GM23338 (cell line): ENCODE measurements at regions not wholly inside any gene's neighbourhood (a gene's known extent, or its start where the extent isn't known, plus 50 kb on each side); places are given as distances from the start of the nearest gene placed in this dataset.

Experiments used
- ATAC-seq: fragments of 200-7000 bp; cut with Tn5 transposase; 3 replicates; pipeline ENCODE4 v1.9.1; 2020
- DNase-seq: peaks from one replicate; pipeline ENCODE4 v3.0.0-alpha.2; 2015; ENCODE audit warnings: low spot score
- H2AFZ ChIP-seq: fragments of 200-600 bp; sonication (generic); 2 replicates; pipeline ENCODE4 v1.8.0; 2016; ENCODE audit warnings: antibody characterized with exemption, mild to moderate bottlenecking, moderate library complexity
- H3F3A ChIP-seq: fragments of 200-600 bp; sonication (generic); replicated peaks from 2 replicates; pipeline ENCODE4 v1.8.0; 2017; ENCODE audit warnings: antibody characterized with exemption, mixed run types, low read depth
- H3K27ac ChIP-seq: fragments of 200-600 bp; sonication (generic); 2 replicates; pipeline ENCODE4 v1.6.1; 2016; ENCODE audit warnings: low read depth
- H3K27me3 ChIP-seq: fragments of 200-600 bp; sonication (generic); 2 replicates; pipeline ENCODE4 v1.8.0; 2016; ENCODE audit warnings: mild to moderate bottlenecking, mixed run types, moderate library complexity; ENCODE audit not compliant: insufficient read depth
- H3K36me3 ChIP-seq: fragments of 200-600 bp; sonication (generic); 2 replicates; pipeline ENCODE4 v1.8.0; 2016; ENCODE audit warnings: mild to moderate bottlenecking; ENCODE audit not compliant: insufficient read depth
- H3K4me1 ChIP-seq: fragments of 200-600 bp; sonication (generic); 2 replicates; pipeline ENCODE4 v1.8.0; 2016; ENCODE audit warnings: mild to moderate bottlenecking, moderate library complexity; ENCODE audit not compliant: insufficient read depth
- H3K4me2 ChIP-seq: fragments of 200-600 bp; sonication (generic); 2 replicates; pipeline ENCODE4 v1.7.1; 2017; ENCODE audit warnings: mixed run types
- H3K4me3 ChIP-seq: fragments of 200-600 bp; sonication (generic); 2 replicates; pipeline ENCODE4 v1.6.1; 2016; ENCODE audit warnings: mixed run types
- H3K79me2 ChIP-seq: fragments of 200-600 bp; sonication (generic); replicated peaks from 2 replicates; pipeline ENCODE4 v1.8.0; 2017; ENCODE audit warnings: mild to moderate bottlenecking; ENCODE audit not compliant: insufficient read depth
- H3K9me2 ChIP-seq: fragments of 200-600 bp; sonication (generic); 2 replicates; pipeline ENCODE4 v1.8.0; 2017; ENCODE audit not compliant: insufficient read depth
- H4K20me1 ChIP-seq: fragments of 200-600 bp; sonication (generic); replicated peaks from 2 replicates; pipeline ENCODE4 v1.8.0; 2017; ENCODE audit warnings: mild to moderate bottlenecking; ENCODE audit not compliant: insufficient read depth
- H3K27ac Mint-ChIP-seq: 2 replicates; pipeline ENCODE4 v1.8.0; 2020; ENCODE audit warnings: inconsistent platforms, mild to moderate bottlenecking, moderate library complexity, mixed read lengths
- H3K27me3 Mint-ChIP-seq: 3 replicates; pipeline ENCODE4 v1.8.0; 2022; ENCODE audit warnings: low read depth, mild to moderate bottlenecking, moderate library complexity, mixed read lengths, inconsistent platforms; ENCODE audit not compliant: insufficient read depth, poor library complexity
- H3K36me3 Mint-ChIP-seq: 3 replicates; pipeline ENCODE4 v1.8.0; 2021; ENCODE audit warnings: low read depth, mild to moderate bottlenecking, inconsistent platforms, moderate library complexity, mixed read lengths
- H3K4me1 Mint-ChIP-seq: 3 replicates; pipeline ENCODE4 v1.8.0; 2020; ENCODE audit warnings: mild to moderate bottlenecking, inconsistent platforms, mixed read lengths
- H3K4me3 Mint-ChIP-seq: 3 replicates; pipeline ENCODE4 v1.8.0; 2021; ENCODE audit warnings: moderate library complexity, mild to moderate bottlenecking, inconsistent platforms, mixed read lengths
- H3K9me3 Mint-ChIP-seq: 3 replicates; pipeline ENCODE4 v1.8.0; 2020; ENCODE audit warnings: moderate library complexity, mild to moderate bottlenecking, inconsistent platforms, mixed read lengths
- CREB1 ChIP-seq: fragments of 250-450 bp; sonication (Bioruptor Pico); IDR thresholded peaks from 2 replicates; pipeline ENCODE4 v1.5.0; 2020; ENCODE audit warnings: low read depth, mild to moderate bottlenecking, moderate library complexity
- CTCF ChIP-seq, 2 experiments: fragments of 200-600 bp in 1 of 2; sonication (generic) in 1 of 2; conservative IDR thresholded peaks; 2 replicates each; pipeline versions ENCODE4 v1.5.1 to v1.6.1; 2016 to 2017; ENCODE audit warnings: antibody characterized with exemption in 2 of 2, low read depth in 2 of 2, mild to moderate bottlenecking in 2 of 2, moderate library complexity in 1 of 2
- EZH2 ChIP-seq: fragments of 200-600 bp; sonication (generic); IDR thresholded peaks from one replicate; pipeline ENCODE4 v1.8.0; 2017; ENCODE audit warnings: antibody characterized with exemption, mild to moderate bottlenecking, low read depth; ENCODE audit not compliant: unreplicated experiment
- EZH2phosphoT487 ChIP-seq: fragments of 200-600 bp; sonication (generic); IDR thresholded peaks from one replicate; pipeline ENCODE4 v1.8.1; 2018; ENCODE audit warnings: antibody characterized with exemption; ENCODE audit not compliant: unreplicated experiment
- JUNB ChIP-seq: IDR thresholded peaks from one replicate; pipeline ENCODE4 v1.6.1; 2016; ENCODE audit warnings: antibody characterized with exemption; ENCODE audit not compliant: unreplicated experiment
- NANOG ChIP-seq: IDR thresholded peaks from 2 replicates; pipeline ENCODE4 v1.6.1; 2016; ENCODE audit warnings: antibody characterized with exemption, borderline replicate concordance
- POLR2AphosphoS5 ChIP-seq: IDR thresholded peaks from 2 replicates; pipeline ENCODE4 v1.6.1; 2016; ENCODE audit warnings: antibody characterized with exemption, low read depth
- STAT1 ChIP-seq: IDR thresholded peaks from one replicate; pipeline ENCODE4 v1.6.1; 2016; ENCODE audit warnings: antibody characterized with exemption; ENCODE audit not compliant: unreplicated experiment
- ZNF114 ChIP-seq: fragments of 250-450 bp; sonication (Bioruptor Pico); IDR thresholded peaks from 2 replicates; pipeline ENCODE4 v1.5.0; 2020; ENCODE audit warnings: mild to moderate bottlenecking, moderate library complexity
- ZNF331 ChIP-seq: fragments of 250-450 bp; sonication (Bioruptor Pico); IDR thresholded peaks from 2 replicates; pipeline ENCODE4 v1.5.0; 2020; ENCODE audit warnings: low read depth, mild to moderate bottlenecking, moderate library complexity
- ZNF462 ChIP-seq: fragments of 250-450 bp; sonication (Bioruptor Pico); IDR thresholded peaks from 2 replicates; pipeline ENCODE4 v1.5.0; 2020; ENCODE audit warnings: mild to moderate bottlenecking, moderate library complexity
- TF ChIP-seq, protein P1 (sequence below): IDR thresholded peaks from one replicate; pipeline ENCODE4 v1.6.1; 2018; ENCODE audit warnings: antibody characterized with exemption; ENCODE audit not compliant: unreplicated experiment

- TF ChIP-seq ZNF462 (CRISPR knock-in tag) (no peak), EZH2phosphoT487 (no peak), ZNF114 (CRISPR knock-in tag) (no peak), ZNF331 (no peak), STAT1 (no peak), NANOG (no peak), CTCF (conservative IDR thresholded peaks at IDR 0.05; ENCODE audit: low read depth in 2 of 2) (no peak)
Observed at GRCh38 chr1:98428864-98429263, 232.7 kb upstream of the SNX7 start (continued).

- ATAC-seq, result no peak
- no peaks in the 10 kb centered on the region for H3K9me2 ChIP-seq
- no peaks in the 10 kb centered on the region for H3F3A ChIP-seq
- Mint-ChIP-seq H3K9me3 (no peaks in the 10 kb centered on the region), H3K4me1 (peaks cover 5% of the 10 kb centered on the region; the same call in 2 of the 3 replicates), H3K27ac (no peak overlapping the region), H3K4me3 (no peak overlapping the region), H3K36me3 (no peaks in the 10 kb centered on the region), H3K27me3 (no peaks in the 10 kb centered on the region)
- DNase-seq, result no peak
- H3K4me3 ChIP-seq, result no peak overlapping the region
- H2AFZ ChIP-seq, result 0 out of 2 replicates have a peak overlapping the region, but pooled peaks have one; percentile 1
- no peaks in the 10 kb centered on the region for H3K36me3 ChIP-seq
- H3K27ac ChIP-seq, result no peak overlapping the region
- H3K79me2 ChIP-seq, result no peaks in the 10 kb centered on the region
- no peaks in the 10 kb centered on the region for H3K27me3 ChIP-seq
- no peak overlapping the region for H3K4me2 ChIP-seq
- H3K4me1 ChIP-seq, result no peaks in the 10 kb centered on the region; the same call in 1 of the 2 replicates
- H4K20me1 ChIP-seq, result no peaks in the 10 kb centered on the region
- TF ChIP-seq POLR2AphosphoS5, result no peak
- TF ChIP-seq ZNF114 (CRISPR knock-in tag), result no peak
- TF ChIP-seq EZH2phosphoT487, result no peak
- TF ChIP-seq EZH2, result no peak
- TF ChIP-seq, protein P1, sequence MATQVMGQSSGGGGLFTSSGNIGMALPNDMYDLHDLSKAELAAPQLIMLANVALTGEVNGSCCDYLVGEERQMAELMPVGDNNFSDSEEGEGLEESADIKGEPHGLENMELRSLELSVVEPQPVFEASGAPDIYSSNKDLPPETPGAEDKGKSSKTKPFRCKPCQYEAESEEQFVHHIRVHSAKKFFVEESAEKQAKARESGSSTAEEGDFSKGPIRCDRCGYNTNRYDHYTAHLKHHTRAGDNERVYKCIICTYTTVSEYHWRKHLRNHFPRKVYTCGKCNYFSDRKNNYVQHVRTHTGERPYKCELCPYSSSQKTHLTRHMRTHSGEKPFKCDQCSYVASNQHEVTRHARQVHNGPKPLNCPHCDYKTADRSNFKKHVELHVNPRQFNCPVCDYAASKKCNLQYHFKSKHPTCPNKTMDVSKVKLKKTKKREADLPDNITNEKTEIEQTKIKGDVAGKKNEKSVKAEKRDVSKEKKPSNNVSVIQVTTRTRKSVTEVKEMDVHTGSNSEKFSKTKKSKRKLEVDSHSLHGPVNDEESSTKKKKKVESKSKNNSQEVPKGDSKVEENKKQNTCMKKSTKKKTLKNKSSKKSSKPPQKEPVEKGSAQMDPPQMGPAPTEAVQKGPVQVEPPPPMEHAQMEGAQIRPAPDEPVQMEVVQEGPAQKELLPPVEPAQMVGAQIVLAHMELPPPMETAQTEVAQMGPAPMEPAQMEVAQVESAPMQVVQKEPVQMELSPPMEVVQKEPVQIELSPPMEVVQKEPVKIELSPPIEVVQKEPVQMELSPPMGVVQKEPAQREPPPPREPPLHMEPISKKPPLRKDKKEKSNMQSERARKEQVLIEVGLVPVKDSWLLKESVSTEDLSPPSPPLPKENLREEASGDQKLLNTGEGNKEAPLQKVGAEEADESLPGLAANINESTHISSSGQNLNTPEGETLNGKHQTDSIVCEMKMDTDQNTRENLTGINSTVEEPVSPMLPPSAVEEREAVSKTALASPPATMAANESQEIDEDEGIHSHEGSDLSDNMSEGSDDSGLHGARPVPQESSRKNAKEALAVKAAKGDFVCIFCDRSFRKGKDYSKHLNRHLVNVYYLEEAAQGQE, result no peak
- TF ChIP-seq ZNF331, result no peak
- no peak for TF ChIP-seq JUNB
- TF ChIP-seq CREB1, result no peak
Observed at GRCh38 chr1:98427664-98428063, 233.9 kb upstream of the SNX7 start.
